ENCODE measurements at regions not wholly inside any gene's neighbourhood (a gene's known extent, or its start where the extent isn't known, plus 50 kb on each side); places are given as distances from the start of the nearest gene placed in this dataset.

- no peak for TF ChIP-seq CTCF (IDR thresholded peaks at IDR 0.05; ENCODE audit: extremely low read depth in 1 of 2, insufficient read depth in 1 of 2, low read depth in 1 of 2, low read length in 2 of 2)
- TF ChIP-seq EZH2 (IDR thresholded peaks at IDR 0.05; ENCODE audit: borderline replicate concordance, low read depth, low read length, severe bottlenecking) = no peak
- no peak for TF ChIP-seq POLR2AphosphoS5 (IDR thresholded peaks at IDR 0.05; ENCODE audit: insufficient read depth, low read depth, low read length)
- no peak for TF ChIP-seq POLR2A (IDR thresholded peaks at IDR 0.05; ENCODE audit: low read depth, low read length)
- TF ChIP-seq MYC (IDR thresholded peaks at IDR 0.05; ENCODE audit: low read depth, low read length) = no peak
- TF ChIP-seq JUN (IDR thresholded peaks at IDR 0.05; ENCODE audit: borderline replicate concordance, insufficient read depth, insufficient read length, low read depth) = no peak
- TF ChIP-seq FOS (IDR thresholded peaks at IDR 0.05; ENCODE audit: borderline replicate concordance, insufficient read depth, low read length) = no peak
- TF ChIP-seq GATA2 (IDR thresholded peaks at IDR 0.05; ENCODE audit: insufficient read depth, insufficient read length, low read depth, low read length) = no peak
- no peak for TF ChIP-seq MAX (IDR thresholded peaks at IDR 0.05; ENCODE audit: insufficient read depth, insufficient read length)
Measured at GRCh38 chr11:127971448-127971847, 615.9 kb downstream of the ETS1 start.

All from endothelial cell of umbilical vein (primary cell).